HUES64 (cell line): ENCODE measurements at regions not wholly inside any gene's neighbourhood (a gene's known extent, or its start where the extent isn't known, plus 50 kb on each side); places are given as distances from the start of the nearest gene placed in this dataset.

ENCODE experiments used
- H3K27ac ChIP-seq: 2 replicates; pipeline ENCODE4 v1.7.0; 2013; ENCODE audit warnings: low read depth, low read length, inconsistent platforms
- H3K27me3 ChIP-seq: 2 replicates; pipeline ENCODE4 v1.6.1; 2013; ENCODE audit warnings: mild to moderate bottlenecking, low read length; ENCODE audit not compliant: insufficient read depth
- H3K36me3 ChIP-seq: 2 replicates; pipeline ENCODE4 v1.6.1; 2013; ENCODE audit warnings: mild to moderate bottlenecking, low read length; ENCODE audit not compliant: insufficient read depth
- H3K4me1 ChIP-seq: 2 replicates; pipeline ENCODE4 v1.6.1; 2013; ENCODE audit warnings: mild to moderate bottlenecking, low read length, moderate library complexity; ENCODE audit not compliant: insufficient read depth
- H3K4me3 ChIP-seq: 2 replicates; pipeline ENCODE4 v1.5.1; 2013; ENCODE audit warnings: mild to moderate bottlenecking, low read length, moderate library complexity
- H3K9ac ChIP-seq: 2 replicates; pipeline ENCODE4 v1.6.1; 2013; ENCODE audit warnings: mild to moderate bottlenecking, low read depth, low read length
- H3K9me3 ChIP-seq: 2 replicates; pipeline ENCODE4 v1.6.1; 2013; ENCODE audit warnings: low read depth, low read length; ENCODE audit not compliant: insufficient read depth
- WGBS: fragments of 150-250, 120-280 bp; methylation state at CpG from one replicate; pipeline ENCODE4 v1.1.7; 2013; ENCODE audit warnings: missing lambda C conversion rate; 5-methylcytosine and 5-hydroxymethylcytosine counted together

DNA sequence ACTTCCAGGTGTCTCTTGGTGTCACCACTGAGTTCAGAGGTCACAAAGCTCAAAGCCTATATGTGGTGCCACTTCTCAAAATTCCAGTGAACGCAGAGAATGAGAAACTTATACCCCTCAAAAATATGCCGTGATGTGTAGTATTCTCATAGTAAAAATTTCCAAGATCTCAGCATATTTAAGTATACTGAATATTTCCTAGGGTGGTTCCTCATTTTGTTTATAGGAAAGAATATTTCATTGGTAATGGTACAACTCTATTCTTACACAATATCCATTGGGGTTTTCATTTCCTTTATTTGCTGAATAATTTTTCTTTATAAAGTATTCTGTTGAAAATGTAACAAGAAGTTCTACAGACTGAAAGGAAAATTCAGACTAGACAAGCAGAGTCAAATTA lies 58.9 kb upstream of the ADO start:
- H3K36me3 ChIP-seq = no peaks in the 10 kb centered on the region
- WGBS = 100% methylated on average over 1 of the region's 2 CpGs
- H3K4me3 ChIP-seq = no peak overlapping the region
- no peaks in the 10 kb centered on the region for H3K27me3 ChIP-seq
- no peaks in the 10 kb centered on the region for H3K9me3 ChIP-seq
- H3K27ac ChIP-seq = no peak overlapping the region
- H3K4me1 ChIP-seq = no peaks in the 10 kb centered on the region
- no peak overlapping the region for H3K9ac ChIP-seq

DNA sequence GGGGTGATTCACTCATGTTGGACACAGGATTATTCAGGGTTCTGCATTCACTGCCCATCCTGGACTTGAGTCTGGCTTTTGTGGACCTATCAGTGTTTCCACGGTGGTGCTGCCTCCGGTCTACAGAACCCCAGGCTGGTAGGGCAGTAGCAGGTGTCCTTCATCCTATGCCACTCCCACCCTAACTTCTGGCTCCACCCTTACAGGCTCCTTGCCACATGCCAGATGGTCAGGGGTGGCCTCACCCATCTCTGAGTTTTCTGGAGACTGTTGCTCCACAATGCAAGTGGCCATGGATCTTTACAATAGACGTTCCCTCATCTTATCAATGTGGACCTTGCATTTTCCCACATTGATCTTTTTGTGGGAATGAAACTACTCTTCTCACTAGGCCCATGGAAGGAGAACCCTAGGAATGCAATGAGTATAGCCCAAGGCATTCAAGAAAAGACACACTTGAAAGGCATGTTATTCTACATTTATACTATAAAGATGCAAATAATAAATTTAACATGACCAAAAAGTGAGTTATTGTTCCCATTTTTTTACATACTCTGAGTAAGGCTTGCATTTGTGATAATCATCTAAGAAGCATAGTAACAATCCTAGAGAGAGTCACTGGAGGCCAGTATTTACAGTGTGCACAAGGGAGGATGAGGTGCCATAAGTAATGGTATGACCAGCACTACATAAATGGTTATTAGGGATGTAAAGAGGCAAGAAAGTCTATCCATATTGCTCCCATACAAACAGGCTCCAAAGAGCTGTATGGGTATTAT lies 57.4 kb upstream of the ADO start:
- Histone ChIP-seq H3K27me3 (no peaks in the 10 kb centered on the region), H3K36me3 (no peaks in the 10 kb centered on the region), H3K9ac (no peak overlapping the region), H3K9me3 (no peaks in the 10 kb centered on the region), H3K4me1 (no peaks in the 10 kb centered on the region), H3K27ac (no peak overlapping the region), H3K4me3 (no peak overlapping the region)
- 89% methylated on average over 3 of the region's 3 CpGs for WGBS

DNA sequence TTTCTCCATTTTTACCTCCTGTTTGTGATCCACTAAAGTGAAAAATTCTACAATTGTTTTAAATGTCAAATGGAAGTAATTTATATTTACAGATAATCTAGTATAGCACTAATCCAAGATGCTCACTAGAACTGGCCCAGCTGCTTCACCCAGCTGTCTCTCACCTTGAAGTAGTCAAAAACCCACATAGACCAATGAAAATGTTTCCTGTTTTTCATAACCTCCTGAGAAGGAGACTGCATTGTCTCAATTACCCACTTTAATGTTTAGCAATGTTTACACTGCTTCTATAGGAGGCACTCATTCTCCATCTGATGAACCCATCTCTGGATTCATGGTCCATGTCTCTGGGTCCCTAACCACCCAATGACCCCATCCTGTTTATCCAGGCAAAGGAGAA lies 56.1 kb upstream of the ADO start:
- no peak overlapping the region for H3K9ac ChIP-seq
- no peak overlapping the region for H3K27ac ChIP-seq
- H3K36me3 ChIP-seq = no peaks in the 10 kb centered on the region
- no peaks in the 10 kb centered on the region for H3K9me3 ChIP-seq
- no peak overlapping the region for H3K4me3 ChIP-seq
- no peaks in the 10 kb centered on the region for H3K4me1 ChIP-seq
- no peaks in the 10 kb centered on the region for H3K27me3 ChIP-seq

DNA sequence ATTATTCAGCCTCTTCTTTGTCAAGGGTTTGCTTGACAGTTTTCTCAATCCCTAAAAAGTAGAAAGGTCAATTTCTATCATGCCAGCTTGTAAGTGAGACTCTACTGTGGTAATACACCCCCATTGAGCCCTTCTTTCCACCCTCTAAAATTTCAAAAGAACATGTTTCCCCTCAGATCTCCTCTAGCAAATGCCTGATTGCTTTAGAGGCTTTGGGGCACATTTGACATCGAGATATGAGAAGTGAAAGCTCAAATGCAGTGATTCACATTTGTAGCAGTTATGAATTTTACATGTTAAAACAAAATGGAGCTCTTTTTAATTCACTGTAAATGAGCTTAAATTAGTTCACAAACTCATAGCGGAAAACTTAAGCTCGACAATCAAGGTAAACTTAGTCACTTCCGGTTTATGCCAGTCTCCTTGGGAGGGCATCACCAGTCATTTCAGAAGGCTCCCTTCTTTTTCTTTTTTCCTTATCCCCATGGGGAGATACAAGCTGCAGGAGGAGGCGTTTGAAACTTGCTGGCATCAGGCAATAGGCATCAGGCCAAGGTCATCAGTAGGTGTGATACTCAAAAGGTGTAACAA lies 55.3 kb upstream of the ADO start:
- 92% methylated on average over 5 of the region's 5 CpGs for WGBS

More for the DNA sequence above, 55.3 kb upstream of the ADO start:
- Histone ChIP-seq H3K4me3 (no peak overlapping the region), H3K36me3 (no peaks in the 10 kb centered on the region), H3K9ac (no peak overlapping the region), H3K4me1 (no peaks in the 10 kb centered on the region), H3K27ac (no peak overlapping the region), H3K27me3 (no peaks in the 10 kb centered on the region), H3K9me3 (no peaks in the 10 kb centered on the region)
